Right lobe of liver (tissue), 6 donors: ENCODE measurements at regions not wholly inside any gene's neighbourhood (a gene's known extent, or its start where the extent isn't known, plus 50 kb on each side); places are given as distances from the start of the nearest gene placed in this dataset.

Experiments used
- ATAC-seq, 4 donors: fragments of 200-7000 bp; cut with Tn5 transposase; one replicate each; pipeline ENCODE4 v1.9.1; 2020; ENCODE audit warnings: mild to moderate bottlenecking in 4 of 4, moderate library complexity in 4 of 4
- DNase-seq, 3 donors: peaks; one replicate each; pipeline ENCODE4 v3.0.0-alpha.2; 2020
- H3K27ac ChIP-seq, 3 donors: fragments of 200-600 bp; one replicate each; pipeline ENCODE4 v1.8.0; 2022
- H3K27me3 ChIP-seq, 2 donors: fragments of 200-600 bp; one replicate each; pipeline ENCODE4 v1.8.0; 2022
- H3K36me3 ChIP-seq, 4 donors: fragments of 200-600 bp; sonication (generic) in 1 of 4; one replicate each; pipeline versions ENCODE4 v1.5.1 to v1.8.0; 2017 to 2022; ENCODE audit warnings: control low read depth in 1 of 4
- H3K4me1 ChIP-seq, 4 donors: fragments of 200-600 bp; sonication (generic) in 1 of 4; one replicate each; pipeline versions ENCODE4 v1.5.1 to v1.8.0; 2017 to 2022; ENCODE audit warnings: control low read depth in 1 of 4
- H3K4me3 ChIP-seq, 3 donors: fragments of 200-600 bp; one replicate each; pipeline ENCODE4 v1.8.0; 2022
- H3K9me3 ChIP-seq, 4 donors: fragments of 200-600 bp; sonication (generic) in 1 of 4; one replicate each; pipeline versions ENCODE4 v1.5.1 to v1.8.0; 2017 to 2022; ENCODE audit warnings: control low read depth in 1 of 4
- CTCF ChIP-seq, 4 donors: fragments of 200-600 bp in 3 of 4; fragments of 450-650 bp in 1 of 4; IDR thresholded peaks; one replicate each; pipeline versions ENCODE4 v1.5.1 to v1.8.0; 2016 to 2022; ENCODE audit warnings: antibody characterized with exemption in 4 of 4, mild to moderate bottlenecking in 2 of 4
- POLR2A ChIP-seq: fragments of 450-650 bp; IDR thresholded peaks from one replicate; pipeline ENCODE4 v1.6.1; 2017; ENCODE audit warnings: antibody characterized with exemption, mild to moderate bottlenecking
- WGBS: methylation state at CpG from one replicate; pipeline ENCODE4 v1.1.6; 2018; ENCODE audit warnings: low coverage, low lambda C conversion rate; ENCODE audit not compliant: insufficient coverage; ENCODE audit errors: missing lambda C conversion rate; 5-methylcytosine and 5-hydroxymethylcytosine counted together
- intact Hi-C, 2 donors: fragments of 100-400 bp; cut with DNase I; formaldehyde crosslinking; loops; one replicate each; pipeline versions ENCODE4 v1.11.2 to v1.14.1; 2022
- donor health status: DM: no; HTN: yes; CAD: no.
- donor health status: DM: no; HTN: no; CAD: no.
- donor health status: DM: no; HTN: no; CAD: no.
- donor health status: DM: no; HTN: yes; CAD: no.
- donor health status: DM: no; HTN: yes; CAD: no.

DNA sequence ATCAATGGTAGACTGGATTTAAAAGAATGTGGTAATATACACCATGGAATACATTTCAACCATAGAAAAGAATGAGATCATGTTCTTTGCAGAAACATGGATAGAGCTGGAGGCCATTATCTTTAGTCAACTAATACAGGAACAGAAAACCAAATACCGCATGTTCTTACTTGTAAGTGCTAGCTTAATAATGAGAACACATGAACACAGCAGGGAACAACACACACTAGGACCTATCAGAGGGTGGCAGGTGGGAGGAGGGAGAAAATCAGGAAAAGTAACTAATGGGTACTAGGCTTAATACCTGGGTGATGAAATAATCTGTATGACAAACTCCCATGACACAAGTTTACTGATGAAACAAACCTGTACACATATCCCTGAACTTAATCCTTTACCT lies 1435.2 kb downstream of the REEP3 start:
- ATAC-seq, result no peak
- DNase-seq, result no peak
- Histone ChIP-seq H3K9me3 (no peaks in the 10 kb centered on the region), H3K27ac (no peak overlapping the region), H3K4me1 (no peaks in the 10 kb centered on the region), H3K4me3 (no peak overlapping the region), H3K27me3 (no peaks in the 10 kb centered on the region), H3K36me3 (no peaks in the 10 kb centered on the region)
- intact Hi-C loops, result no loop called here
- WGBS, result 80% methylated on average over 1 of the region's 1 CpG
- TF ChIP-seq POLR2A, result no peak
- no peak for TF ChIP-seq CTCF (IDR thresholded peaks at IDR 0.05)

DNA sequence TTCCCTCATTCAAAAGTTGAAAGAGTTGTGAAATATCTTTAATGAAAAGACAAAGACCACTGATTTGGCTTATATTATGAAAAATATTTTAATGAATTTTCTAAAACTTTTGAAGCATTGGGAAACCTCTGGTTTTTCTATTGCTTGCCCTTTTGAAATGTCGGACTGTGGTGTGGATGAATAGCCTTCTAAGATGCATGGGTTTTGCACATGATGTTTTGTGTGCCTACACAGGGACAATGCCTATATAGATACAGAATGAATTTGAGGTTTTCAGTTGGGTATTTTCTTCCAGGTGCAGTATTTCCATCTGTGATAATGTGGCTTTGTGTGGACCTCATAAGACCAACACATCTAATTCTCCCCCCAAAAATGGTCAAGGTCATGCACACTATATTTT lies 1437.9 kb downstream of the REEP3 start:
- no peaks in the 10 kb centered on the region for H3K4me1 ChIP-seq
- H3K9me3 ChIP-seq, result no peaks in the 10 kb centered on the region
- ATAC-seq (no peak), DNase-seq (no peak)
- no peaks in the 10 kb centered on the region for H3K27me3 ChIP-seq
- H3K36me3 ChIP-seq, result no peaks in the 10 kb centered on the region
- no peak overlapping the region for H3K4me3 ChIP-seq
- intact Hi-C loops, result no loop called here
- WGBS, result 50% methylated on average over 1 of the region's 1 CpG
- TF ChIP-seq POLR2A, result no peak
- TF ChIP-seq CTCF (IDR thresholded peaks at IDR 0.05), result no peak
- no peak overlapping the region for H3K27ac ChIP-seq

GRCh38 chr10:64959883-64960282 lies 1438.7 kb downstream of the REEP3 start:
- ATAC-seq (no peak), DNase-seq (no peak)
- no peaks in the 10 kb centered on the region for H3K36me3 ChIP-seq
- intact Hi-C loops, result no loop called here
- H3K27me3 ChIP-seq, result no peaks in the 10 kb centered on the region
- no peak overlapping the region for H3K27ac ChIP-seq
- H3K4me1 ChIP-seq, result no peaks in the 10 kb centered on the region
- TF ChIP-seq POLR2A (no peak), CTCF (IDR thresholded peaks at IDR 0.05) (no peak)
- H3K9me3 ChIP-seq, result no peaks in the 10 kb centered on the region
- H3K4me3 ChIP-seq, result no peak overlapping the region
- WGBS, result 44% methylated on average over 2 of the region's 2 CpGs

DNA sequence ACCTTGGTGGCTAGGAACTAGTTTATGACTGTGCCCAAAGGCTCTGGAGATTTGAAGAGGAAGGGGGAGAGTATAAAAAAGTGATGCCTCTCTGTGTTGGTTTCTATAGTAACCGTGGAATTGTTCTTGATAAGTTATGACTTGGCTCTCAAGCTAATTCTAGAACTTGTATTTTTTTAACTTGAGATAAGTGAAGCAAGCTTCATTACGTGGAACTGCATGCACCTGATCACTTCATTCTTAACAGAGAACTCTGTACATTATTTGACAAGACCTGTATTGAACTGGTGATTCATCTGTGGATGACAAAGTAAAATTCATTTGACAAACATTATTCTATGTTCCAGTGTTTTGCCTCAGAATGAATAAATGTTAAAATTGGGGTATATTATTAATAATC lies 1452.2 kb downstream of the REEP3 start:
- 71% methylated on average over 2 of the region's 2 CpGs for WGBS
- no peak overlapping the region for H3K4me3 ChIP-seq

More for the DNA sequence above, 1452.2 kb downstream of the REEP3 start:
- Histone ChIP-seq H3K27me3 (no peaks in the 10 kb centered on the region), H3K4me1 (no peaks in the 10 kb centered on the region), H3K27ac (no peak overlapping the region), H3K9me3 (no peaks in the 10 kb centered on the region), H3K36me3 (no peaks in the 10 kb centered on the region)
- DNase-seq (no peak), ATAC-seq (no peak)
- TF ChIP-seq CTCF (IDR thresholded peaks at IDR 0.05) (no peak), POLR2A (no peak)
- intact Hi-C loops, result no loop called here
